ENCODE measurements at regions not wholly inside any gene's neighbourhood (a gene's known extent, or its start where the extent isn't known, plus 50 kb on each side); places are given as distances from the start of the nearest gene placed in this dataset.
"Not testable (repeated sequence)": the region's sequence is repeated elsewhere in the genome, so short reads cannot be mapped to it uniquely, and the experiment has no call there.

- H3K9me3 ChIP-seq (replicated peaks in 1 of 3); H3K4me3 ChIP-seq; H3K36me3 ChIP-seq (replicated peaks in 1 of 2); intact Hi-C loops (cut with DNase I); H3K4me1 ChIP-seq (replicated peaks in 1 of 2); H3K27ac ChIP-seq: not testable (repeated sequence)
- DNase-seq = peak in 4 of 7 donors; percentile 18 to 58 (median 38)
- TF ChIP-seq CTCF (IDR thresholded peaks at IDR 0.05) = peak in 5 of 6 experiments; percentile 23 to 48 (median 40)
- H3K27me3 ChIP-seq = peaks cover 23% of the 10 kb centered on the region
- 25 to 48% (median 36%) methylated on average over 11 to 18 of the region's 18 CpGs for WGBS, 4 donors
These were observed 822.6 kb downstream of the TMEM121 start for GRCh38 chr14:106348873-106349540.

GRCh38 chr14:106349678-106350457 lies 823.5 kb downstream of the TMEM121 start:
- H3K9me3 ChIP-seq (replicated peaks in 1 of 3); H3K36me3 ChIP-seq (replicated peaks in 1 of 2); DNase-seq; H3K27ac ChIP-seq; intact Hi-C loops (cut with DNase I); H3K4me3 ChIP-seq; H3K4me1 ChIP-seq (replicated peaks in 1 of 2): not testable (repeated sequence)
- 64 to 70% (median 65%) methylated on average over 7 of the region's 7 CpGs for WGBS, 4 donors
- peaks cover 23% of the 10 kb centered on the region for H3K27me3 ChIP-seq

GRCh38 chr14:106355007-106355791 lies 828.8 kb downstream of the TMEM121 start:
- H3K9me3 ChIP-seq (replicated peaks in 1 of 3); H3K27ac ChIP-seq; H3K36me3 ChIP-seq (replicated peaks in 1 of 2); DNase-seq; intact Hi-C loops (cut with DNase I); H3K4me1 ChIP-seq (replicated peaks in 1 of 2); H3K4me3 ChIP-seq; H3K27me3 ChIP-seq: not testable (repeated sequence)
- WGBS, 4 donors = 26 to 40% (median 33%) methylated on average over 6 to 7 of the region's 8 CpGs

- H3K4me3 ChIP-seq; intact Hi-C loops (cut with DNase I); H3K9me3 ChIP-seq (replicated peaks in 1 of 3); H3K27me3 ChIP-seq; H3K4me1 ChIP-seq (replicated peaks in 1 of 2); H3K36me3 ChIP-seq (replicated peaks in 1 of 2); H3K27ac ChIP-seq; DNase-seq: not testable (repeated sequence)
- WGBS, 4 donors = 37 to 55% (median 40%) methylated on average over 6 of the region's 6 CpGs
These were observed 829.7 kb downstream of the TMEM121 start for GRCh38 chr14:106355881-106356642.

GRCh38 chr14:106356643-106356930 lies 830.2 kb downstream of the TMEM121 start:
- H3K27ac ChIP-seq; H3K9me3 ChIP-seq (replicated peaks in 1 of 3); DNase-seq; H3K36me3 ChIP-seq (replicated peaks in 1 of 2); H3K4me3 ChIP-seq; intact Hi-C loops (cut with DNase I); H3K4me1 ChIP-seq (replicated peaks in 1 of 2); H3K27me3 ChIP-seq: not testable (repeated sequence)
- WGBS, 4 donors = 19 to 30% (median 24%) methylated on average over 2 of the region's 2 CpGs

- H3K4me3 ChIP-seq; intact Hi-C loops (cut with DNase I); H3K36me3 ChIP-seq (replicated peaks in 1 of 2); H3K4me1 ChIP-seq (replicated peaks in 1 of 2); H3K27me3 ChIP-seq; H3K9me3 ChIP-seq (replicated peaks in 1 of 3); DNase-seq; H3K27ac ChIP-seq: not testable (repeated sequence)
- 40 to 57% (median 43%) methylated on average over 8 to 17 of the region's 17 CpGs for WGBS, 4 donors
These were observed 832.9 kb downstream of the TMEM121 start for GRCh38 chr14:106359157-106359887.

GRCh38 chr14:106365371-106365770 lies 839.0 kb downstream of the TMEM121 start:
- H3K27me3 ChIP-seq; H3K27ac ChIP-seq; H3K4me3 ChIP-seq; H3K36me3 ChIP-seq (replicated peaks in 1 of 2); DNase-seq; intact Hi-C loops (cut with DNase I); H3K9me3 ChIP-seq (replicated peaks in 1 of 3); H3K4me1 ChIP-seq (replicated peaks in 1 of 2): not testable (repeated sequence)
- 26 to 46% (median 39%) methylated on average over 2 of the region's 4 CpGs for WGBS, 4 donors

- H3K27ac ChIP-seq; H3K36me3 ChIP-seq (replicated peaks in 1 of 2); DNase-seq; H3K4me3 ChIP-seq; intact Hi-C loops (cut with DNase I); H3K27me3 ChIP-seq; H3K4me1 ChIP-seq (replicated peaks in 1 of 2); H3K9me3 ChIP-seq (replicated peaks in 1 of 3): not testable (repeated sequence)
- 36 to 57% (median 46%) methylated on average over 4 to 5 of the region's 5 CpGs for WGBS, 4 donors
These were observed 839.5 kb downstream of the TMEM121 start for GRCh38 chr14:106365894-106366293.

GRCh38 chr14:106366971-106367370 lies 840.6 kb downstream of the TMEM121 start:
- H3K9me3 ChIP-seq (replicated peaks in 1 of 3); H3K27ac ChIP-seq; H3K4me3 ChIP-seq; intact Hi-C loops (cut with DNase I); DNase-seq; H3K27me3 ChIP-seq; H3K4me1 ChIP-seq (replicated peaks in 1 of 2); H3K36me3 ChIP-seq (replicated peaks in 1 of 2): not testable (repeated sequence)
- WGBS, 4 donors = 25 to 63% (median 30%) methylated on average over 1 of the region's 1 CpG
